Endothelial cell of umbilical vein (primary cell): ENCODE measurements at regions not wholly inside any gene's neighbourhood (a gene's known extent, or its start where the extent isn't known, plus 50 kb on each side); places are given as distances from the start of the nearest gene placed in this dataset.

Experiments used
- BruUV-seq: library from RNA; stranded (reverse); fragments of 400-500 nt; replicated peaks from 2 replicates; lab custom pipeline; 2021; lab: Mats Ljungman, UMichigan
- CTCF ChIA-PET: fragments of 300-600, 350-600 bp; sonication (Branson Sonifier 250); formaldehyde crosslinking; loops from one replicate; lab custom pipeline; 2021; ENCODE audit warnings: antibody characterized with exemption, inconsistent platforms; lab: Charles Lee
- POLR2A ChIA-PET: fragments of 300-600, 350-600 bp; sonication (Branson Sonifier 250); formaldehyde crosslinking; loops from one replicate; lab custom pipeline; 2021; ENCODE audit warnings: antibody characterized with exemption, inconsistent platforms; lab: Charles Lee
- DNase-seq: peaks from one replicate; pipeline ENCODE4 v3.0.0-alpha.2; 2011; ENCODE audit warnings: low read depth, low spot score
- FAIRE-seq: peaks from 2 replicates; lab custom pipeline; 2011; peaks lifted over from hg19 to GRCh38; lab: Jason Lieb, UNC
- H2AFZ ChIP-seq: 2 replicates; pipeline ENCODE4 v1.6.0; 2012; ENCODE audit warnings: low read depth, low read length, control low read depth, inconsistent platforms
- H3K27ac ChIP-seq: 2 replicates; pipeline ENCODE4 v1.5.1; 2011; ENCODE audit warnings: low read depth, mild to moderate bottlenecking, control low read depth, low read length, moderate library complexity; ENCODE audit not compliant: insufficient read depth
- H3K27me3 ChIP-seq, 2 experiments: 2 replicates each; pipeline versions ENCODE4 v1.6.0 to v1.6.1; 2011; ENCODE audit warnings: low read length in 2 of 2, mixed read lengths in 1 of 2; ENCODE audit not compliant: control insufficient read depth in 2 of 2, insufficient read depth in 2 of 2
- H3K36me3 ChIP-seq, 2 experiments: 2 replicates in 1 of 2; 3 replicates in 1 of 2; pipeline ENCODE4 v1.5.1; 2011; ENCODE audit warnings: low read length in 2 of 2, mild to moderate bottlenecking in 1 of 2, moderate library complexity in 1 of 2; ENCODE audit not compliant: control insufficient read depth in 2 of 2, insufficient read depth in 2 of 2; ENCODE audit errors: extremely low read depth in 1 of 2
- H3K4me1 ChIP-seq: 3 replicates; pipeline ENCODE4 v1.5.1; 2011; ENCODE audit warnings: mild to moderate bottlenecking, low read length; ENCODE audit not compliant: control insufficient read depth, insufficient read depth; ENCODE audit errors: extremely low read depth
- H3K4me2 ChIP-seq: 2 replicates; pipeline ENCODE4 v1.6.1; 2011; ENCODE audit warnings: low read length, control low read depth, mixed read lengths; ENCODE audit not compliant: insufficient read depth
- H3K4me3 ChIP-seq, 3 experiments: fragments of 200-600 bp in 1 of 3; sonication (generic), shearing (Covaris generic) in 1 of 3; replicated peaks in 1 of 3; 2 replicates each; pipeline ENCODE4 v1.5.1; 2011 to 2016; ENCODE audit warnings: control low read depth in 3 of 3, low read length in 3 of 3, mild to moderate bottlenecking in 2 of 3, inconsistent platforms in 1 of 3, low read depth in 1 of 3, moderate library complexity in 1 of 3; ENCODE audit not compliant: insufficient read depth in 1 of 3
- H3K79me2 ChIP-seq: 2 replicates; pipeline ENCODE4 v1.6.0; 2012; ENCODE audit warnings: low read length, inconsistent platforms; ENCODE audit not compliant: control insufficient read depth, insufficient read depth
- H3K9ac ChIP-seq: replicated peaks from 2 replicates; pipeline ENCODE3; 2011; ENCODE audit warnings: low read length, control low read depth; ENCODE audit not compliant: insufficient read depth; ENCODE audit errors: extremely low read depth
- H3K9me1 ChIP-seq: replicated peaks from 3 replicates; pipeline ENCODE4 v1.6.0; 2011; ENCODE audit warnings: mild to moderate bottlenecking, low read length; ENCODE audit not compliant: control insufficient read depth, insufficient read depth; ENCODE audit errors: extremely low read depth
- H3K9me3 ChIP-seq: replicated peaks from 2 replicates; pipeline ENCODE4 v1.5.1; 2012; ENCODE audit warnings: low read length, inconsistent platforms; ENCODE audit not compliant: control insufficient read depth, insufficient read depth
- H4K20me1 ChIP-seq: replicated peaks from 2 replicates; pipeline ENCODE3; 2011; ENCODE audit warnings: mild to moderate bottlenecking, low read length; ENCODE audit not compliant: control insufficient read depth, insufficient read depth; ENCODE audit errors: extremely low read depth
- CTCF ChIP-seq, 2 donors: IDR thresholded peaks; 1 replicate in 1 of 2; 2 replicates in 1 of 2; pipeline ENCODE4 v1.5.1; 2011; ENCODE audit warnings: low read length in 2 of 2, mild to moderate bottlenecking in 2 of 2, moderate library complexity in 2 of 2, control low read depth in 1 of 2, inconsistent platforms in 1 of 2, low read depth in 1 of 2; ENCODE audit not compliant: insufficient read depth in 1 of 2; ENCODE audit errors: extremely low read depth in 1 of 2
- EZH2 ChIP-seq: IDR thresholded peaks from 2 replicates; pipeline ENCODE4 v1.6.1; 2012; ENCODE audit warnings: borderline replicate concordance, low read depth, mild to moderate bottlenecking, moderate library complexity, low read length, inconsistent platforms; ENCODE audit not compliant: severe bottlenecking
- FOS ChIP-seq: IDR thresholded peaks from 2 replicates; pipeline ENCODE4 v1.6.1; 2011; ENCODE audit warnings: mild to moderate bottlenecking, low read length, moderate library complexity, borderline replicate concordance; ENCODE audit not compliant: insufficient read depth
- GATA2 ChIP-seq: IDR thresholded peaks from 2 replicates; pipeline ENCODE4 v1.7.0; 2011; ENCODE audit warnings: low read depth, mild to moderate bottlenecking, moderate library complexity, mixed read lengths, low read length; ENCODE audit not compliant: insufficient read length, insufficient read depth
- JUN ChIP-seq: IDR thresholded peaks from 2 replicates; pipeline ENCODE4 v1.6.1; 2011; ENCODE audit warnings: borderline replicate concordance, low read depth; ENCODE audit not compliant: insufficient read length, insufficient read depth
- MAX ChIP-seq: IDR thresholded peaks from 2 replicates; pipeline ENCODE4 v1.6.1; 2011; ENCODE audit not compliant: insufficient read depth, insufficient read length
- MYC ChIP-seq: IDR thresholded peaks from one replicate; pipeline ENCODE4 v1.6.1; 2011; ENCODE audit warnings: mild to moderate bottlenecking, low read depth, low read length
- POLR2A ChIP-seq: IDR thresholded peaks from 2 replicates; pipeline ENCODE4 v1.6.1; 2012; ENCODE audit warnings: low read depth, mild to moderate bottlenecking, control low read depth, low read length
- POLR2AphosphoS5 ChIP-seq: IDR thresholded peaks from 2 replicates; pipeline ENCODE4 v1.6.1; 2012; ENCODE audit warnings: low read depth, mild to moderate bottlenecking, control low read depth, low read length, moderate library complexity; ENCODE audit not compliant: insufficient read depth
- dilution Hi-C: fragments of 300-500 bp; cut with MboI; formaldehyde crosslinking; loops from one replicate; pipeline ENCODE4 v1.15.0; 2019; ENCODE audit warnings: low sequenced_read_pairs; ENCODE audit not compliant: extremely low pct_ligation_motif_present
- intact Hi-C: fragments of 100-400 bp; cut with micrococcal nuclease; formaldehyde crosslinking; loops from one replicate; pipeline ENCODE4 v1.10.0; 2022

- FAIRE-seq (no peak), DNase-seq (no peak)
- CTCF ChIA-PET: no interaction called here
- H3K36me3 ChIP-seq: no peaks in the 10 kb centered on the region
- no peaks in the 10 kb centered on the region for H4K20me1 ChIP-seq
- dilution Hi-C loops: no loop called here
- TF ChIP-seq POLR2AphosphoS5 (no peak), JUN (no peak), GATA2 (no peak), CTCF (IDR thresholded peaks at IDR 0.05; ENCODE audit: extremely low read depth in 1 of 2, insufficient read depth in 1 of 2, low read depth in 1 of 2, low read length in 2 of 2) (no peak), POLR2A (no peak), MAX (no peak), FOS (no peak), EZH2 (no peak), MYC (no peak)
- H3K9me3 ChIP-seq: no peaks in the 10 kb centered on the region
- no TSS peak for BruUV-seq
- H3K4me3 ChIP-seq: no peak overlapping the region
- H3K79me2 ChIP-seq: no peaks in the 10 kb centered on the region
- intact Hi-C loops: no loop called here
- POLR2A ChIA-PET: no interaction called here
- no peak overlapping the region for H3K4me2 ChIP-seq
- H3K27me3 ChIP-seq: no peaks in the 10 kb centered on the region
- H3K9ac ChIP-seq: no peak overlapping the region
- H3K4me1 ChIP-seq: no peaks in the 10 kb centered on the region
- H3K9me1 ChIP-seq: no peaks in the 10 kb centered on the region
- H2AFZ ChIP-seq: no peak overlapping the region
- no peak overlapping the region for H3K27ac ChIP-seq
Measured at GRCh38 chr13:26819046-26819445, 58.5 kb upstream of the GPR12 start.
